ENCODE measurements at regions not wholly inside any gene's neighbourhood (a gene's known extent, or its start where the extent isn't known, plus 50 kb on each side); places are given as distances from the start of the nearest gene placed in this dataset.

DNA sequence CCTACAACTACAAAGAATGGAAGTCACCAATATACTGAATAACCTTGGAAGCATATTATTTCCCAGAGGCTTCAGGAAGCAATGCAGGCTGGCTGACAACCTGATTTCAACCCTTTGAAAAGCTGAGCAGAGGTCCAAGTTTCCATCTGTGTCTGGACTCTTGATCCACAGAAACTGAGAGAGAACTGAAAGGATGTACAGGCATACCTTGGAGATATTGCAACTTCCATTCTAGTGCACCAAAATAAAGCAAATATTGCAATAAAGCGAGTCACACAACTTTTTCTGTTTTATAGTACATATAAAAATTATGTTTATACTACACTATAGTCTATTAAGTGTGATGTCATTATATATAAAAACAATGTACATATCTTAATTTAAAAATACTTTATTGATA is 85.3 kb downstream of the TYW3 start:
- TF ChIP-seq, protein P1, sequence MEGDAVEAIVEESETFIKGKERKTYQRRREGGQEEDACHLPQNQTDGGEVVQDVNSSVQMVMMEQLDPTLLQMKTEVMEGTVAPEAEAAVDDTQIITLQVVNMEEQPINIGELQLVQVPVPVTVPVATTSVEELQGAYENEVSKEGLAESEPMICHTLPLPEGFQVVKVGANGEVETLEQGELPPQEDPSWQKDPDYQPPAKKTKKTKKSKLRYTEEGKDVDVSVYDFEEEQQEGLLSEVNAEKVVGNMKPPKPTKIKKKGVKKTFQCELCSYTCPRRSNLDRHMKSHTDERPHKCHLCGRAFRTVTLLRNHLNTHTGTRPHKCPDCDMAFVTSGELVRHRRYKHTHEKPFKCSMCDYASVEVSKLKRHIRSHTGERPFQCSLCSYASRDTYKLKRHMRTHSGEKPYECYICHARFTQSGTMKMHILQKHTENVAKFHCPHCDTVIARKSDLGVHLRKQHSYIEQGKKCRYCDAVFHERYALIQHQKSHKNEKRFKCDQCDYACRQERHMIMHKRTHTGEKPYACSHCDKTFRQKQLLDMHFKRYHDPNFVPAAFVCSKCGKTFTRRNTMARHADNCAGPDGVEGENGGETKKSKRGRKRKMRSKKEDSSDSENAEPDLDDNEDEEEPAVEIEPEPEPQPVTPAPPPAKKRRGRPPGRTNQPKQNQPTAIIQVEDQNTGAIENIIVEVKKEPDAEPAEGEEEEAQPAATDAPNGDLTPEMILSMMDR (IDR thresholded peaks at IDR 0.05 in 8 of 11, conservative IDR thresholded peaks at IDR 0.05 in 3 of 11), result no peak
- TF ChIP-seq POLR2A (IDR thresholded peaks at IDR 0.05) (no peak), POLR2AphosphoS5 (IDR thresholded peaks at IDR 0.05) (no peak)

Measured in spleen (tissue), 7 donors.